ENCODE measurements at regions not wholly inside any gene's neighbourhood (a gene's known extent, or its start where the extent isn't known, plus 50 kb on each side); places are given as distances from the start of the nearest gene placed in this dataset.

DNA sequence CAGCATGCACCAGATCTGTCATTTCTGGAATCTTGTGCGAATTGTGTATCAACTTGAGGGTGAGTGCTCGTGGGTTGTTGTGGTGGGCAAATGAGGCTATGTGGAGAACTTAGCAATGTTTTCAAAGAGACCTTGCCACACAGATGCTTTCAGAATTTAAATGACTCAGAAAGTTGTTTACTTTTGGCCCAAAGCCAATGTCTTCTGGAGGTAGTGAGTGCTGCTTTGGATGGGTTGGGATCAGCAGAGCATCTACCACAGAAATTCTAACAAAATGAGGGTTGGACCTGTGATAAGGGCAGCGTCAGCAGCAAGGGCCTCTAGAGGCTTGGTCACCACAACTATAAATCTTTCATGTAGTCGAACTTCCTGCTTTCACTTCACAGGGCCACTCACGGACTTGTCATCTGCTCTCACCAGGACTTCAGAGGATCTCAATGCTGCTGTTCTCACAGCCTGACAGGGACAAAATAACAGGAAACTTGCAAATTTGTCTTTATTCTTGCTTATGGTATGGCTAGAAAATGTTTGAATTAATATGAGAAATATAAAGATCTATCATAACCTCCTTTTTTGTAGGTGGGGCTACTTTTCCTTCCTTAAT lies 111.4 kb downstream of the DACT1 start:
- TF ChIP-seq, protein P1, sequence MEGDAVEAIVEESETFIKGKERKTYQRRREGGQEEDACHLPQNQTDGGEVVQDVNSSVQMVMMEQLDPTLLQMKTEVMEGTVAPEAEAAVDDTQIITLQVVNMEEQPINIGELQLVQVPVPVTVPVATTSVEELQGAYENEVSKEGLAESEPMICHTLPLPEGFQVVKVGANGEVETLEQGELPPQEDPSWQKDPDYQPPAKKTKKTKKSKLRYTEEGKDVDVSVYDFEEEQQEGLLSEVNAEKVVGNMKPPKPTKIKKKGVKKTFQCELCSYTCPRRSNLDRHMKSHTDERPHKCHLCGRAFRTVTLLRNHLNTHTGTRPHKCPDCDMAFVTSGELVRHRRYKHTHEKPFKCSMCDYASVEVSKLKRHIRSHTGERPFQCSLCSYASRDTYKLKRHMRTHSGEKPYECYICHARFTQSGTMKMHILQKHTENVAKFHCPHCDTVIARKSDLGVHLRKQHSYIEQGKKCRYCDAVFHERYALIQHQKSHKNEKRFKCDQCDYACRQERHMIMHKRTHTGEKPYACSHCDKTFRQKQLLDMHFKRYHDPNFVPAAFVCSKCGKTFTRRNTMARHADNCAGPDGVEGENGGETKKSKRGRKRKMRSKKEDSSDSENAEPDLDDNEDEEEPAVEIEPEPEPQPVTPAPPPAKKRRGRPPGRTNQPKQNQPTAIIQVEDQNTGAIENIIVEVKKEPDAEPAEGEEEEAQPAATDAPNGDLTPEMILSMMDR (IDR thresholded peaks at IDR 0.05) = no peak
- H3K4me3 ChIP-seq = no peak overlapping the region
- H3K9me3 ChIP-seq = no peaks in the 10 kb centered on the region
- 67 to 73% methylated on average over 5 of the region's 5 CpGs for WGBS, 2 donors
- intact Hi-C loops (cut with DNase I; ENCODE audit: low total_unique reads) = no loop called here
- H3K36me3 ChIP-seq (ENCODE audit: low read depth, missing control alignments) = no peaks in the 10 kb centered on the region
- no peaks in the 10 kb centered on the region for H3K27me3 ChIP-seq
- no peak overlapping the region for H3K27ac ChIP-seq
- H3K4me1 ChIP-seq = peaks cover 9% of the 10 kb centered on the region
- no peak for DNase-seq

DNA sequence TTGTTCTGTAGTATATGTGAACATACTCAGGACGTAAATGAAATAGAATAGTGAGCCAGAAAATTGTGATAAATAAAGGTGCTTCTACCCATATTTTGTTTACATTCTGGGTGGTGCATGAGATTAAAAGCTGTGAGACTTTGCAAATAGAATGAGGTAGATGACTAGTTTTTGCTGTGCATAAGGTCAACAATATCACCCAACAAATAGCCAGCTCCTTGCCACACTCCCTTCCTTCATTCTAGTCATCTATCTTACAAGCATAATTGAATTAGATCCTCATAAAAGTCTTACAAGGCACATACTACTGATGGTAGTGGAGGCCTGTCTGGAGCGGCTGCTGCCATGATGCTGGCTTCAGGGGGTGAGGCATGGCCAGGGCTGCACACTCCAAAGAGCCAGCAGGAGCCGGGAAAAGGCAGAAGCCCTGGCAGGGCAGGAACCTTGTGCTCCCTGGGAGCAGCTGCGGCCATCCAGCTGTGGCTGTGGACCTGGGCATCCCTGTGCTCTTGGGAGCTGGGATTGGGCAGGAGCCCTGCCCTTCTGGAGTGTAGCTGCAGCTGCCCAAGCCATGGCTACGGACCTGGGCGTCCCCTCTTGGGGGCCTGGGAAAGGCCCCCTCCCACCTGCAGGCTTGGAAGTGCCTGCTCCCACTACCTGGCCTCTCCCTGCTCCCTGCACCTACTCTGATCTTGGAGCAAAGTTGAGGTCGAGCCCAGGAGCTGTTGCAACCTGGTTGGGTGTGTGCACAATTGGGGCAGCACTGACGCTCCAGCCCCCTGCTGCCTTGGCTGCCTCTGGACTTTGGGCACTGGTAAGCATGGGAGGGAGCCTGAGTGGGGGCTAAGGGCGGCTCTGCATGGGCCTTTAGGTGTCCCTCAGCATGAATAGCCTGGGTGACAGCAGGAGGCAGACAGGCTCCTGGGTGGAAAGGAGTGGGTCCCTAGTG lies 112.8 kb downstream of the DACT1 start:
- Histone ChIP-seq H3K4me1 (peaks cover 9% of the 10 kb centered on the region), H3K36me3 (ENCODE audit: low read depth, missing control alignments) (no peaks in the 10 kb centered on the region), H3K27ac (no peak overlapping the region), H3K9me3 (no peaks in the 10 kb centered on the region), H3K27me3 (no peaks in the 10 kb centered on the region), H3K4me3 (no peak overlapping the region)
- intact Hi-C loops (cut with DNase I; ENCODE audit: low total_unique reads) = no loop called here
- WGBS, 2 donors = 71 to 80% methylated on average over 5 to 6 of the region's 9 CpGs
- no peak for DNase-seq
- no peak for TF ChIP-seq POLR2A (IDR thresholded peaks at IDR 0.05)
- TF ChIP-seq, protein P1 (IDR thresholded peaks at IDR 0.05) = no peak

DNA sequence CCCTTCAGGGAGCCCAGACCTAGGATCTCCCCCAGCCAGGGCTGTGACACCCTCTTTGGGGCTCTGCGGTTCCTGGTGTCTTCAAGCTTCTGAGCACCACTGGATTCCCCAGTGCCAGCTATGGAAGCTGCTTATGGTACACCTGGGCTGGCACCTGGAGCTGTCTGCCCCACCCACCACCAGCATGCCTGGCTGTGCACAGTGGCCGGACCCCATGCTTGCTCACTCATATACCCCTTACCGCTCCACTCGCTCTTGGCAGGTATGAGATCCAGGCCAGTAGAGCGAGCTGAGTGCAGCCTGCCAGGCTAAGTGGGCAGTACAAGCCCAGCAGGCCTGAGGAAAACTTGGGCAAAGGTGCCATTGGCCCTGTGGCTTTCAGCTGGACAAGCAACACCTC lies 114.0 kb downstream of the DACT1 start:
- DNase-seq = no peak
- H3K27me3 ChIP-seq = no peaks in the 10 kb centered on the region
- WGBS, 2 donors = 96 to 100% methylated on average over 2 to 5 of the region's 5 CpGs
- no peak overlapping the region for H3K27ac ChIP-seq
- H3K36me3 ChIP-seq (ENCODE audit: low read depth, missing control alignments) = no peaks in the 10 kb centered on the region
- intact Hi-C loops (cut with DNase I; ENCODE audit: low total_unique reads) = no loop called here
- H3K9me3 ChIP-seq = no peaks in the 10 kb centered on the region
- peaks cover 9% of the 10 kb centered on the region for H3K4me1 ChIP-seq
- no peak overlapping the region for H3K4me3 ChIP-seq
- no peak for TF ChIP-seq POLR2A (IDR thresholded peaks at IDR 0.05)
- TF ChIP-seq, protein P1 (IDR thresholded peaks at IDR 0.05) = no peak

DNA sequence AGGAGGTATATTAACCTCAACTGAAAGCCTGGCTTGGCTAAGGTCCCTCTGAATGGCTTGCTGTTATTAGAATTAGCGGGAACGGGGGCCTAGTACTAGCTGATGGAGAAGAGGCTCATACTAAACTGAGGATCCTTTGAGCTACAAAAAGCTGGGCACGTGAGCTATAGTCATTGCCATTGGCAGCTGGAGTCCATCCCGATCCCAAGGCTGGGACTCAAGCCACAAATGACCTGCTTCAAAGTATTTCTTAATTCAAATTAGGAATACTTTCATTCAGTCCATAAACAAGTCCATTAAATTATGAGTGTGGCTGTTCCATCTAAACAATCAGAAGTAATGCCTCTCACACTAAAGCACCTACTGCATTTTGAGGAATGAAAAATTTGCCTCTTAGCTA lies 114.5 kb downstream of the DACT1 start:
- no peak for TF ChIP-seq POLR2A (IDR thresholded peaks at IDR 0.05)
- TF ChIP-seq, protein P1 (IDR thresholded peaks at IDR 0.05) = no peak
- no peak for DNase-seq
- Histone ChIP-seq H3K36me3 (ENCODE audit: low read depth, missing control alignments) (no peaks in the 10 kb centered on the region), H3K4me1 (peaks cover 9% of the 10 kb centered on the region), H3K9me3 (no peaks in the 10 kb centered on the region), H3K27ac (peak overlapping the region in 1 of 2 donors; percentile 34), H3K4me3 (no peak overlapping the region), H3K27me3 (no peaks in the 10 kb centered on the region)
- intact Hi-C loops (cut with DNase I; ENCODE audit: low total_unique reads) = no loop called here
- WGBS, 2 donors = 84 to 90% methylated on average over 4 of the region's 4 CpGs
